Cardiac muscle cell (in vitro differentiated cells and primary cell): ENCODE measurements at regions not wholly inside any gene's neighbourhood (a gene's known extent, or its start where the extent isn't known, plus 50 kb on each side); places are given as distances from the start of the nearest gene placed in this dataset.

Experiments
- DNase-seq, 2 donors: peaks; one replicate each; pipeline versions ENCODE4 v3.0.0 to v3.0.0-alpha.2; 2010 to 2017; ENCODE audit warnings: low read depth in 1 of 2, low spot score in 1 of 2
- H3K27ac ChIP-seq: fragments of 200-600 bp; sonication (generic); 2 replicates; pipeline ENCODE4 v1.5.1; 2016
- H3K27me3 ChIP-seq: fragments of 200-600 bp; sonication (generic); 2 replicates; pipeline ENCODE4 v1.6.0; 2016; ENCODE audit warnings: control low read depth
- H3K36me3 ChIP-seq: fragments of 200-600 bp; sonication (generic); 2 replicates; pipeline ENCODE4 v1.5.1; 2016; ENCODE audit warnings: control low read depth
- H3K4me1 ChIP-seq: fragments of 200-600 bp; sonication (generic); 2 replicates; pipeline ENCODE4 v1.8.1; 2017; ENCODE audit warnings: low read depth, mild to moderate bottlenecking, mixed run types
- H3K4me3 ChIP-seq: fragments of 200-600 bp; sonication (generic); 2 replicates; pipeline ENCODE4 v1.5.1; 2016; ENCODE audit warnings: mild to moderate bottlenecking
- H3K9me3 ChIP-seq: fragments of 200-600 bp; sonication (generic); 2 replicates; pipeline ENCODE4 v1.5.1; 2017; ENCODE audit warnings: low read depth, mild to moderate bottlenecking, control low read depth
- CTCF ChIP-seq: IDR thresholded peaks from 2 replicates; pipeline ENCODE4 v1.5.1; 2012; ENCODE audit warnings: low read depth, mild to moderate bottlenecking, low read length

GRCh38 chr11:112732031-112732430, 229.2 kb upstream of the NCAM1 start:
- no peaks in the 10 kb centered on the region for H3K4me1 ChIP-seq
- H3K27ac ChIP-seq = no peak overlapping the region
- TF ChIP-seq CTCF = no peak
- no peaks in the 10 kb centered on the region for H3K9me3 ChIP-seq
- no peaks in the 10 kb centered on the region for H3K27me3 ChIP-seq
- DNase-seq = no peak
- no peak overlapping the region for H3K4me3 ChIP-seq
- H3K36me3 ChIP-seq = no peaks in the 10 kb centered on the region

DNA sequence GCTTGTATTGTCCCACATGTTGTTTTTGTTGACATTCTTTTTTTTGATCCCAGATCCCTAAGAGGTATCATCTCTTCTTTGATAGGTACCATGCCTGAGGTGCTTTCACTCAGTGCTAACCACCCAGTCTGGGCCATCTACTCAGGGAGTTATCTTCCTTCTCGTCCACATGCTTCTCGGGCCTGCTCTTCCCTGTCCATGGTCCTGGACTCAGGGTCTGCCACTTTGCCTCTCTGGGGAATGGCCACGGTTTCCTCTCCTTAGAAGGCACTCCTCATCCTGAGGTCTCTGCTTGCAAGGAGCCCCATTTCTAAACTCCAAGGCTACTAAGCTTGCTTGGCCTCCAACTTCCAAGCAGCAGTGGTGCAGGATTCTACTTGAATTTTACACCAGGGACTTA, 227.0 kb upstream of the NCAM1 start:
- TF ChIP-seq CTCF = no peak
- H3K4me1 ChIP-seq = no peaks in the 10 kb centered on the region
- DNase-seq = peak; percentile 53 to 85
- no peaks in the 10 kb centered on the region for H3K36me3 ChIP-seq
- H3K4me3 ChIP-seq = no peak overlapping the region
- no peaks in the 10 kb centered on the region for H3K9me3 ChIP-seq
- no peaks in the 10 kb centered on the region for H3K27me3 ChIP-seq
- H3K27ac ChIP-seq = no peak overlapping the region

DNA sequence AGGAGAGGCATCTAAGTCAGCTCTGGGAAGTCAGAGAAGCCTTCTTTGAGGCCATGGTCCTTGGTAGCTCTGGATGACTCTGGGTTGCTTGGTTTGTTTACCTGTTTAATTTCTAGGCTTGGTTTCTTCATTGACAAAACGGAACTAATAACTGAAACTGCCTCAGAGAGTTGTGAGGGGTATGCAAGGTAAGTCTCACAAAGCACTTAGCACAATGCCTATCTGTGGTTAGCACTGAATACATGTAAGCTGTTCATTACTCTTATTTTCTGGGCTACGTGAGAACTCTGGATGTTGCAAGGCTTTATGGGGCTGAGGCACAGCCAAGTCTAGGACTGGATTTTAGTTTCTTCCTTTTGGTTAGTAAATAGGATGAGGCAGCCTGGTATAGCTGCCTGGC, 225.8 kb upstream of the NCAM1 start:
- Histone ChIP-seq H3K36me3 (no peaks in the 10 kb centered on the region), H3K4me1 (no peaks in the 10 kb centered on the region), H3K9me3 (no peaks in the 10 kb centered on the region), H3K27ac (no peak overlapping the region), H3K27me3 (no peaks in the 10 kb centered on the region), H3K4me3 (no peak overlapping the region)
- TF ChIP-seq CTCF = no peak
- DNase-seq = no peak

GRCh38 chr11:112744041-112744440, 217.2 kb upstream of the NCAM1 start:
- TF ChIP-seq CTCF = no peak
- H3K36me3 ChIP-seq = no peaks in the 10 kb centered on the region
- no peak overlapping the region for H3K4me3 ChIP-seq
- no peaks in the 10 kb centered on the region for H3K9me3 ChIP-seq
- no peak for DNase-seq
- no peaks in the 10 kb centered on the region for H3K27me3 ChIP-seq
- peaks cover 5% of the 10 kb centered on the region for H3K4me1 ChIP-seq
- H3K27ac ChIP-seq = no peak overlapping the region

DNA sequence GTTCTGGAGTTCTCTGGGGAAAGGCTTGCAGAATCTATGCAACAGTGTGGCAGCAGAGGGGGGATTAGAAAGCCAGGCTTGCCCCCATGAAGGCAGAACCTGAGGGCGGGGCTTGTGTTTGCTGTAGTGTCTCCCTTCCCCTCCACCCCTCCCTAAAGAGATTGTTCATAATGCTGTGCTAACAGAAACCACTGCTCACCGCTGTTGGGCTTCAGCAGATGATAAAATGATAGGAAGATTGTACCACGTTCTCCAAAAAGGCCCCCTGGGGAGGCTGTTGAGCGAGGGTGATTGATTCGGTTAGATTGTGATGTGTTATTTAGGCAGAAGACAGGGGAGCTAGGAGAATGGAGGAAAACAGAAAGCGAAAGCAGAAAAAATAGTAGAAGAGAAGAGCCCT, 215.2 kb upstream of the NCAM1 start:
- no peaks in the 10 kb centered on the region for H3K9me3 ChIP-seq
- no peaks in the 10 kb centered on the region for H3K27me3 ChIP-seq
- no peak for DNase-seq
- H3K4me1 ChIP-seq = peaks cover 5% of the 10 kb centered on the region
- H3K4me3 ChIP-seq = no peak overlapping the region
- no peaks in the 10 kb centered on the region for H3K36me3 ChIP-seq
- no peak overlapping the region for H3K27ac ChIP-seq
- no peak for TF ChIP-seq CTCF

DNA sequence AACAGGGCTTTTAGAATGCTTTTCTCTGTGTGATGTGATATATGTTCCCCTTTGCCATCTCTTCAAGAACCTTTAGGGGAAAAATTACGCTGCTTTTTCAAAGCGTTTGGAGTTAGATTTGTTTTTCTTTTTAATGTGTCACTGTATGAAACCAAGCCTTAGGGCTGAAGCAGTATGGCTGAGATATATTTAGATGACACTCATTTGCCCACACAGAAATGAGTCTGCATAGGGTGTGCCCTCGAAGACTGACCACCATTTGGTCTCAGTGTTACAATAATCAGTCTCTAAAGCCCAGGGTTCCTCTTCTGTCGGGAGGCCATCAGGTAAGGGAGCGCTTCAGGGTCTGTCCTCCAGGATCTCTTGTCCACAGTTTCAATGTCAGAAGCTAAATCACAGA, 213.0 kb upstream of the NCAM1 start:
- Histone ChIP-seq H3K27ac (no peak overlapping the region), H3K4me3 (no peak overlapping the region), H3K36me3 (no peaks in the 10 kb centered on the region), H3K27me3 (no peaks in the 10 kb centered on the region), H3K9me3 (no peaks in the 10 kb centered on the region), H3K4me1 (peaks cover 5% of the 10 kb centered on the region)
- TF ChIP-seq CTCF = no peak
- DNase-seq = no peak
